Keratinocyte (primary cell): ENCODE measurements at regions not wholly inside any gene's neighbourhood (a gene's known extent, or its start where the extent isn't known, plus 50 kb on each side); places are given as distances from the start of the nearest gene placed in this dataset.

Experiments
- EZH2 ChIP-seq: IDR thresholded peaks from one replicate; pipeline ENCODE4 v1.6.1; 2012; ENCODE audit warnings: inconsistent platforms, mild to moderate bottlenecking, low read length, moderate library complexity
- TF ChIP-seq, protein P1 (sequence below), 3 experiments: IDR thresholded peaks in 1 of 3; conservative IDR thresholded peaks in 1 of 3; optimal IDR thresholded peaks in 1 of 3; 2 replicates in 2 of 3; 3 replicates in 1 of 3; pipeline versions ENCODE3 to v1.5.1; 2011; ENCODE audit warnings: low read length in 3 of 3, mild to moderate bottlenecking in 3 of 3, moderate library complexity in 2 of 3, control low read depth in 1 of 3, inconsistent platforms in 1 of 3; ENCODE audit not compliant: insufficient read depth in 2 of 3; ENCODE audit errors: extremely low read depth in 1 of 3

DNA sequence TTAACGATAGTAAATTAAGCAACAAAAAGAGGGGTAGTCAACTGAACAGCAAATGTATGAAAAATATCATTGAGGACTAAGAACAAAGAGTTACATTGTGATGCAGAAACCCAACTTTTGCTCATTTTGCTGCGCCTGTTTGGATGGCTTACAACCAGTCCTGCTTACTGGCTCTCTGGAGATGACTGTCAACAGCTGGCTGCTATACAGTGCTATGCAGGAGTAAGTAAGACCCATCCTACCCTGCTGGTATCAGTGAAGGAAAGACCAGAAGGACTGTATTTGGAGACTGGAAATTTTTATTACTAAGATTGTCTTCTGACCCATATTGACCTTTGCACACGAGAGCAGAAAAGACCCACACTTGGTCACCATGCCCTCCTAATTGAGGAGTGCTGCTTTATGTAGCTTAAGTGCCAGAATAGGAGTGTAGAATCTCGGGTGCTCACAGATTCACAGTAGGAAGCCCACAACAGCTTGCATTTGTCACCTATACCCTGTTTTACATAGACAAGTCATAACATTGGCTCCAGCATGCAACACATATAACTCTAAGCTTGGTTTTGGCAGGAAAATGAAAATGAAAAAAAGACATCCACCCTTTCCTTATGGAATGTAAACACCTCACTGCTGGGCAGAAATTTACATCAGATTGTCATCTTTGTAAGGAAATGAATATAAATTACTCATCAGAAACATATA lies 1915.0 kb upstream of the CELF4 start:
- TF ChIP-seq, protein P1, sequence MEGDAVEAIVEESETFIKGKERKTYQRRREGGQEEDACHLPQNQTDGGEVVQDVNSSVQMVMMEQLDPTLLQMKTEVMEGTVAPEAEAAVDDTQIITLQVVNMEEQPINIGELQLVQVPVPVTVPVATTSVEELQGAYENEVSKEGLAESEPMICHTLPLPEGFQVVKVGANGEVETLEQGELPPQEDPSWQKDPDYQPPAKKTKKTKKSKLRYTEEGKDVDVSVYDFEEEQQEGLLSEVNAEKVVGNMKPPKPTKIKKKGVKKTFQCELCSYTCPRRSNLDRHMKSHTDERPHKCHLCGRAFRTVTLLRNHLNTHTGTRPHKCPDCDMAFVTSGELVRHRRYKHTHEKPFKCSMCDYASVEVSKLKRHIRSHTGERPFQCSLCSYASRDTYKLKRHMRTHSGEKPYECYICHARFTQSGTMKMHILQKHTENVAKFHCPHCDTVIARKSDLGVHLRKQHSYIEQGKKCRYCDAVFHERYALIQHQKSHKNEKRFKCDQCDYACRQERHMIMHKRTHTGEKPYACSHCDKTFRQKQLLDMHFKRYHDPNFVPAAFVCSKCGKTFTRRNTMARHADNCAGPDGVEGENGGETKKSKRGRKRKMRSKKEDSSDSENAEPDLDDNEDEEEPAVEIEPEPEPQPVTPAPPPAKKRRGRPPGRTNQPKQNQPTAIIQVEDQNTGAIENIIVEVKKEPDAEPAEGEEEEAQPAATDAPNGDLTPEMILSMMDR (optimal IDR thresholded peaks at IDR 0.05 in 1 of 3, IDR thresholded peaks at IDR 0.05 in 1 of 3, conservative IDR thresholded peaks at IDR 0.05 in 1 of 3; ENCODE audit: extremely low read depth in 1 of 3, insufficient read depth in 2 of 3, low read length in 3 of 3), result no peak
- no peak for TF ChIP-seq EZH2
